B cell (primary cell): ENCODE measurements at regions not wholly inside any gene's neighbourhood (a gene's known extent, or its start where the extent isn't known, plus 50 kb on each side); places are given as distances from the start of the nearest gene placed in this dataset.

Experiments used
- ATAC-seq: fragments of 200-7000 bp; cut with Tn5 transposase; one replicate; pipeline ENCODE4 v1.10.0; 2021; ENCODE audit warnings: low read depth, mild to moderate bottlenecking, moderate number of reproducible peaks, moderate library complexity
- CTCF ChIA-PET: fragments of 350-600 bp; sonication (Branson Sonifier 250); formaldehyde crosslinking; loops from one replicate; lab custom pipeline; 2021; ENCODE audit warnings: antibody characterized with exemption, inconsistent platforms; lab: Charles Lee
- POLR2A ChIA-PET: fragments of 350-600 bp; sonication (Branson Sonifier 250); formaldehyde crosslinking; loops from one replicate; lab custom pipeline; 2021; ENCODE audit warnings: antibody characterized with exemption; lab: Charles Lee
- DNase-seq: peaks from one replicate; pipeline ENCODE4 v3.0.0; 2013
- H2AFZ ChIP-seq: 2 replicates; pipeline ENCODE4 v1.6.1; 2012; ENCODE audit warnings: mild to moderate bottlenecking, low read depth, low read length; ENCODE audit not compliant: insufficient read depth, poor library complexity, severe bottlenecking
- H3K27ac ChIP-seq, 2 donors: 1 replicate in 1 of 2; 2 replicates in 1 of 2; pipeline ENCODE4 v1.5.1; 2012 to 2013; ENCODE audit warnings: low read length in 2 of 2, mild to moderate bottlenecking in 2 of 2, moderate library complexity in 1 of 2
- H3K27me3 ChIP-seq, 4 experiments: fragments of 200-600 bp in 1 of 4; sonication (generic) in 1 of 4; replicated peaks in 1 of 4; 1 replicate in 2 of 4; 2 replicates in 2 of 4; pipeline versions ENCODE4 v1.6.1 to v1.7.0; 2013 to 2016; ENCODE audit warnings: low read length in 3 of 4, mild to moderate bottlenecking in 2 of 4, mixed read lengths in 1 of 4, moderate library complexity in 1 of 4; ENCODE audit not compliant: insufficient read depth in 4 of 4, control insufficient read depth in 3 of 4; ENCODE audit errors: control extremely low read depth in 1 of 4
- H3K36me3 ChIP-seq, 2 experiments: replicated peaks in 1 of 2; 1 replicate in 1 of 2; 2 replicates in 1 of 2; pipeline versions ENCODE4 v1.6.1 to v1.7.1; 2013; ENCODE audit warnings: low read length in 1 of 2; ENCODE audit not compliant: insufficient read depth in 2 of 2, control insufficient read depth in 1 of 2; ENCODE audit errors: control extremely low read depth in 1 of 2, extremely low read depth in 1 of 2
- H3K4me1 ChIP-seq, 2 donors: fragments of 200-600 bp in 1 of 2; sonication (generic) in 1 of 2; 1 replicate in 1 of 2; 2 replicates in 1 of 2; pipeline versions ENCODE4 v1.5.1 to v1.6.1; 2013 to 2017; ENCODE audit warnings: low read length in 2 of 2; ENCODE audit not compliant: control insufficient read depth in 2 of 2, insufficient read depth in 2 of 2
- H3K4me2 ChIP-seq: replicated peaks from 2 replicates; pipeline ENCODE3; 2012; ENCODE audit warnings: mild to moderate bottlenecking, low read depth, low read length; ENCODE audit not compliant: poor library complexity, severe bottlenecking
- H3K4me3 ChIP-seq, 5 experiments: fragments of 200-600 bp in 1 of 5; sonication (generic) in 1 of 5; 1 replicate in 3 of 5; 2 replicates in 2 of 5; pipeline versions ENCODE4 v1.5.1 to v1.7.0; 2011 to 2016; ENCODE audit warnings: low read length in 4 of 5, mild to moderate bottlenecking in 4 of 5, low read depth in 2 of 5, control low read depth in 1 of 5, moderate library complexity in 1 of 5; ENCODE audit not compliant: insufficient read depth in 1 of 5; ENCODE audit errors: control extremely low read depth in 1 of 5, extremely low read depth in 1 of 5
- H3K79me2 ChIP-seq: fragments of 200-600 bp; sonication (generic); one replicate; pipeline ENCODE4 v1.6.0; 2016; ENCODE audit warnings: low read length; ENCODE audit not compliant: control insufficient read depth, insufficient read depth
- H3K9ac ChIP-seq: fragments of 200-600 bp; sonication (generic); 2 replicates; pipeline ENCODE4 v1.6.1; 2017; ENCODE audit warnings: mild to moderate bottlenecking, low read length, moderate library complexity
- H3K9me3 ChIP-seq, 3 donors: one replicate each; pipeline versions ENCODE4 v1.6.1 to v1.7.1; 2013; ENCODE audit warnings: low read length in 2 of 3; ENCODE audit not compliant: control insufficient read depth in 2 of 3, insufficient read depth in 1 of 3; ENCODE audit errors: control extremely low read depth in 1 of 3
- H4K20me1 ChIP-seq: 2 replicates; pipeline ENCODE4 v1.6.0; 2012; ENCODE audit warnings: mild to moderate bottlenecking, low read length; ENCODE audit not compliant: insufficient read depth, control insufficient read depth, poor library complexity, severe bottlenecking
- H3K27ac Mint-ChIP-seq: one replicate; pipeline ENCODE4 v1.8.0; 2021; ENCODE audit warnings: mixed read lengths
- H3K27me3 Mint-ChIP-seq: one replicate; pipeline ENCODE4 v1.8.0; 2021; ENCODE audit warnings: mixed read lengths
- H3K4me1 Mint-ChIP-seq: one replicate; pipeline ENCODE4 v1.8.0; 2021; ENCODE audit warnings: mixed read lengths
- H3K4me3 Mint-ChIP-seq: one replicate; pipeline ENCODE4 v1.8.0; 2021; ENCODE audit warnings: mixed read lengths
- H3K9me3 Mint-ChIP-seq: one replicate; pipeline ENCODE4 v1.8.0; 2022; ENCODE audit warnings: mixed read lengths; ENCODE audit not compliant: insufficient read depth
- CTCF ChIP-seq: fragments of 200-600 bp; IDR thresholded peaks from one replicate; pipeline ENCODE4 v1.8.0; 2022; ENCODE audit warnings: antibody characterized with exemption, mild to moderate bottlenecking
- EZH2 ChIP-seq: IDR thresholded peaks from 2 replicates; pipeline ENCODE4 v1.6.1; 2012; ENCODE audit warnings: borderline replicate concordance, low read depth, mild to moderate bottlenecking, moderate library complexity, low read length; ENCODE audit not compliant: insufficient read depth, poor library complexity, severe bottlenecking
- WGBS: methylation state at CpG from one replicate; pipeline ENCODE4 v1.1.5; 2013; ENCODE audit warnings: missing lambda C conversion rate; ENCODE audit not compliant: insufficient coverage; 5-methylcytosine and 5-hydroxymethylcytosine counted together
- intact Hi-C: fragments of 100-400 bp; cut with micrococcal nuclease; formaldehyde crosslinking; loops from one replicate; pipeline ENCODE4 v1.10.0; 2022

GRCh38 chr5:174521449-174521848, 202.9 kb upstream of the MSX2 start:
- no peak overlapping the region for H3K4me3 Mint-ChIP-seq
- DNase-seq (no peak), ATAC-seq (no peak)
- Histone ChIP-seq H3K4me3 (no peak overlapping the region), H3K4me1 (no peaks in the 10 kb centered on the region), H3K27ac (no peak overlapping the region), H4K20me1 (no peaks in the 10 kb centered on the region), H3K36me3 (no peaks in the 10 kb centered on the region), H3K9me3 (peaks cover 0 to 7% (median 0%) of the 10 kb centered on the region in 3 donors), H3K9ac (no peak overlapping the region), H3K27me3 (no peaks in the 10 kb centered on the region), H3K79me2 (no peaks in the 10 kb centered on the region), H3K4me2 (no peak overlapping the region), H2AFZ (no peak overlapping the region)
- H3K27ac Mint-ChIP-seq = no peak overlapping the region
- H3K4me1 Mint-ChIP-seq = no peaks in the 10 kb centered on the region
- H3K9me3 Mint-ChIP-seq = peaks cover 6% of the 10 kb centered on the region
- intact Hi-C loops = no loop called here
- ChIA-PET POLR2A (no interaction called here), CTCF (no interaction called here)
- 71% methylated on average over 1 of the region's 1 CpG for WGBS
- TF ChIP-seq EZH2 (no peak), CTCF (no peak)
- no peaks in the 10 kb centered on the region for H3K27me3 Mint-ChIP-seq

DNA sequence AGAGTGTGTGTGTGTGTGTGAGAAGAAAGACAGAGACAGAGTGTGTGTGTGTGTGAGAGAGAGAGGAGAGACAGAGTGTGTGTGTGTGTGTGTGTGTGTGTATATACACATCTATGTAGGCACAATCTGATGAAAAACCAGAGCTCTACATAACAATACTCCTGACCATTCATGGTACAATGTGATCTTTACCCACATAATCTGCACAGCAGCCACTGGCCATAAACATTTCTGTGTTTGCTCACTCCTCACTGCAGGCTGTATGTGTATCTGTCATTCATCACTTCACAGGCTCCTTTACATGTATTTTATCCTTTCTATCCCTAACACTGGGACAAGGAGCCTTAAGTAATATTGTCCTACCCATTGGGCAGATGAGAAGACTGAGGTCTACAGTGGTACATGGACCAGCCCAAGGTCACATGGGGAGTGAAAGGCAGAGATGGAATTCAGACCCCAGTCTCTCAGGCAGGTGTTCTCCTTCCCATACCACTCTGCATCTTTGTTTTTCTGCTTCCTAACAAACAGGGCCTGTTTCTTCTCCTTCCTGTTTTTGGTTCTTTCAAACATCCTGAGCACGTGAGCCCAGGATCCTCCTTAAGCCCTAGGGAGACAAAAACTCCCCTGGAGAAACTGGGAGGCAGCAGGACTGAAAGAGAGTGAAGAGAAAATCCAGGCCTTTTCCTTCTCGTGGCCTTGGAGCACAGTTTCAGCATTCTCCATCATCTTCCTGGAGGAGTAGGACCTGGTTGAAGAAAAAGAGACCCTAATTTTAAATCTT, 201.7 kb upstream of the MSX2 start:
- ChIA-PET POLR2A (no interaction called here), CTCF (interaction anchor here (0.7 kb wide), 1 partner anchor 9 kb away, joined by 3 read pairs; no protein-coding TSS in a partner anchor)
- Mint-ChIP-seq H3K4me1 (no peaks in the 10 kb centered on the region), H3K9me3 (no peaks in the 10 kb centered on the region), H3K27me3 (no peaks in the 10 kb centered on the region), H3K27ac (no peak overlapping the region), H3K4me3 (no peak overlapping the region)
- Histone ChIP-seq H3K4me1 (no peaks in the 10 kb centered on the region), H3K4me3 (no peak overlapping the region), H3K9me3 (peaks cover 0 to 7% (median 0%) of the 10 kb centered on the region in 3 donors), H2AFZ (no peak overlapping the region), H3K27ac (no peak overlapping the region), H3K79me2 (no peaks in the 10 kb centered on the region), H3K9ac (no peak overlapping the region), H4K20me1 (no peaks in the 10 kb centered on the region), H3K36me3 (no peaks in the 10 kb centered on the region), H3K27me3 (no peaks in the 10 kb centered on the region), H3K4me2 (no peak overlapping the region)
- no peak for TF ChIP-seq EZH2
- TF ChIP-seq CTCF = no peak
- WGBS = no CpG with 5 or more reads among the region's 2 CpGs
- ATAC-seq (no peak), DNase-seq (no peak)
- intact Hi-C loops = no loop called here
